HG03066 (cell line): ENCODE measurements at regions not wholly inside any gene's neighbourhood (a gene's known extent, or its start where the extent isn't known, plus 50 kb on each side); places are given as distances from the start of the nearest gene placed in this dataset.

Experiments used
- ATAC-seq: cut with Tn5 transposase; IDR thresholded peaks from one replicate; pipeline ENCODE4 v1.9.1; 2021; ENCODE audit warnings: low read depth; ENCODE audit not compliant: unreplicated experiment

GRCh38 chr1:163863731-163864130 is 542.0 kb downstream of the NUF2 start:
- ATAC-seq: no peak

- no peak for ATAC-seq
These were observed 542.5 kb downstream of the NUF2 start for GRCh38 chr1:163864207-163864606.

- no peak for ATAC-seq
These were observed 544.8 kb downstream of the NUF2 start for GRCh38 chr1:163866564-163866963.

DNA sequence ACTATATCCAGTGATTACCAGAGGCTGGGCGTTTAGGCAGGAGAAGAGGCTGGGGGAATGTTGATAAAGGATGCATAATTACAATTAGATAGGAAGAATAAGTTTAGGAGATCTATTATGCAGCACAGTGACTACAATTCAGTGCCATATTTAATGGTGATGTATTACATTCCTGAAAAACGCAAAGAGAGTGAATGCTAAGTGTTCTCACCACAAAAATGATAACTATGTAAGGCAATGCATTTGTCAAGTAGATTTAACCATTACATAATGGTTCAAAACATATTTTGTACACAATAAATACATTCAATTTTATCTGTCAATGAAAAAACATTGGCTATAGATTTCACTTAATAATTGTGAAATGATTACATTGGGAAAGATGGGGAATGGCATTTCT is 548.9 kb downstream of the NUF2 start:
- ATAC-seq: no peak

- no peak for ATAC-seq
These were observed 550.3 kb downstream of the NUF2 start for GRCh38 chr1:163872067-163872466.

GRCh38 chr1:163874070-163874469 is 552.3 kb downstream of the NUF2 start:
- ATAC-seq: no peak

DNA sequence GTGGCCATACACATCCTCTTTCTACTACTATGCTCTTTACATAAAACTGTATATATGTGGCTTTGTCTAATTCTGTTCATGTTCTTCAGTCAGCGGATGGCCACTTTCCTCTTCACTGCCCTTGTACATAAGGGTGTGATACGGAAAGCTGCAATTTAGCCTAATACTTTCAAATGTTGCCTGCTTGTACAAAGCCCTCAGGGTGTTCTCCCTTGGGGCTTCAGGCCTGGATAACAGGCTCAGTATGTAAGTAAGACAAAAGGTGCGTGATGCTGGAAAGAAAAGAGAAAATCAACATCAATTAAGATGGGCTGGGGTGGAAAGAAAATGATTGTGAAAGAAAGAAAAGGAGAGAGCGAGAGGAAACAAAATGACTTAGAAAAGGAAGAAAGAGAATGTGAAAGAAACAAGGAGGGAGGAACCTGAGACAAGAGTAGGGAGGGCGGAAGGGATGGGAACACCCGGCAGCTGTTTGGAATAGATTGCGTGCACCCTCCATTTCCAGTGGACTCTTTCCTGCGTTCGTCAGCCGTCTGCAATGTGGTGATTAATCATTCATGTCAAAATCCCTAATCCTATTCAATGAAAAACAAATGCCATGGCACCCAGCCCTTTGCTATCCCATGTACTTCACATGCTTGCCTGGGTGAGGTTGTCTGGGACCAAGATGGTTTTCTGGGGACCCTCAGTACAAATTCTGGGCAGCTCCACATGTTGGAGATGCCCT is 553.6 kb downstream of the NUF2 start:
- ATAC-seq: no peak

GRCh38 chr1:163875927-163876320 is 554.2 kb downstream of the NUF2 start:
- no peak for ATAC-seq

GRCh38 chr1:163876546-163876945 is 554.8 kb downstream of the NUF2 start:
- ATAC-seq: no peak

DNA sequence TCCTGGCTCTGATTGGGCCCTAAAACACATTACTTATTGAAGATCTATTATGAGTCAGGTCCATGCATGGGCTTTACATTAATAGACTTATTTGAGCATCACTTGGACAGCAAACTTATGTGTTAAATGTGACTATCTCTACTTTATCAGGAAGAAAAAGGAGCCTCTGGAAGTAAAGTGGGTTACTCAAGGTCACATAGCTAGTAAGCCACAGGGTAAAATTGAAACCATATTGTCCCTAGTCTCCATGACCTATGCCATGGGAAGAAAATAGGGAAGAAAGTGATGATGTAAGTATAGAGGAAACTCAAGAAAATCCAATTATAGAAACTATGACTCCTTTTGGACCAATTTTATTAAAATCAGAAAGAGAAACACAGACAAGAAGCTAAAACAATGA is 555.3 kb downstream of the NUF2 start:
- ATAC-seq: no peak

DNA sequence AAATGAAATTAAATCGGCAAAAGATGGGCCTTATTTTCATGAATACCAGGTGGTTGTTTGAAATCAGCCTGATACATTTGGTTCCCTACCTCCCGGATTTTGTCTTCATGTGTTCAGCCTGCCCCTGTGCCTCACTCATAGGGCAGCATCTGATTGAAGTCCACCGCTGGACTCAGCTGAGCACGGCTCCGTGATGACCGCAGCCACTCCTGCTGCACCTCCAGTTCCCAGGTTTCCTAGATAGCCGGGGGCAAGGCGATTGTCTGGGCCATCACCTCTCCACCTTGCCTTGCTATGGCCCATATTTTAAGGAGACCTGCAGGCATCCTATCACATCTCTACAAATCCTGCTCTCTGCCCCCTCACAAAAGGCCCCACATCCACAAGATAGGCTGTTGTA is 563.8 kb downstream of the NUF2 start:
- no peak for ATAC-seq

- ATAC-seq: no peak
These were observed 574.2 kb downstream of the NUF2 start for GRCh38 chr1:163896001-163896400.

GRCh38 chr1:163897412-163898155 is 575.8 kb downstream of the NUF2 start:
- ATAC-seq: no peak

- no peak for ATAC-seq
These were observed 584.5 kb downstream of the NUF2 start for GRCh38 chr1:163906283-163906682.

DNA sequence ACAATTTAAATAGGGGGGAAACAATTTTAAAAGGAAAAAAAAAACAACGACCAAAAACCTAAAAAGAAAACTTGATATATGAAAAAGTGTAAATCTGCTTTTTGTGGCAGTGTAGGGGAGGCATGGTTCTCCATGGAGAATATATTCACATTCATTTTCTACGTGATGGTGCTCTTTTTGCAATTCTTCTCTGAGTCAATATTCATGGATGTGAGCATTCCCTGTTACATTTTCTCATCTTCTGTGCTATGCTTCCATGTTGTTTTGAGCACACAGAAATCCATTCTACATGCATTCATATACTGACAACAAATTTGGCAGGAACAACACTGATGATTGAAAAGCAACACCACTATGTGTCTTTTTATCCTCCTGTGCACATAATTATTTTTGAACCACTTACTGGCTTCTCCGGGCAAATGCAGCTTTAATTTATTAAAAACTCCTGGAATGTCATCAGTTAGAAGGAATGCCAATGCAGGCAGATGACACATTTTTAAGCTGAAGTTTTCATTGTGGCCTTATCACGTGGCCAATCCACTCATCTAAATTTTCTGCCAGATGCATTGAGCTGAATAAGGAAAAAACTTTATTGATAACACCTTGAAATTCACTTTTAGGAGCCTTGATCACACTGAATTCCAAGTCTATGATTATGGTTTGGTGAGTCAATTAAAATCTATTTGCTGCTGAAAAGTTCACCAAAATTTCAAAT is 590.6 kb downstream of the NUF2 start:
- ATAC-seq: no peak

DNA sequence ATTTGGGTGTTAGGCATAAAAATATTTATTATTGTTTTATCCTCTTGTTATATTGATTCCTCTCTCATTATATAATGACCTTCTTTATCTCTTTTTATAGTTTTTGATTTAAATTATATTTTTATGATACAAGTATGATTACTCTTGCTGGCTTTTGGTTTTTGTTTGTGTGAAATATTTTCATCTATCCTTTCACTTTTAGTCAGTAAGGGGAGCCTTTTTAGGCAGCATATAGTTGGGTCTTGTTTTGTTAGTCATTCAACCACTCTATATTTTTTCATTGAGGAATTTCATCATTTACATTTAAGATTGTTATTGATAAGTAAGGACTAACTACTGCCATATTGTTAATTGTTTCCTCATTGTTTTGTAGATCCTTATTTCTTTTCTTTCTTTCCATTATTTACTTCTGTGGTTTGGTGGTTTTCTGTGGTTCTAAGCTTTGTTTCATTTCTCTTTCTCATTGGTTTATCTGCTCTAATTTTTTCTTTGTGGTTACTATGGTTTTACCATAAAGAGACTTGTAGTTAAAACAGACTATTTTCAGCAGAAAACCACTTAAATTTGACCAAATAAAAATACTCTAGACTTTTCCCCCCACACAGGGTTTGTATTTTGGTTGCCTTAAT is 593.1 kb downstream of the NUF2 start:
- peak; percentile 75 for ATAC-seq

DNA sequence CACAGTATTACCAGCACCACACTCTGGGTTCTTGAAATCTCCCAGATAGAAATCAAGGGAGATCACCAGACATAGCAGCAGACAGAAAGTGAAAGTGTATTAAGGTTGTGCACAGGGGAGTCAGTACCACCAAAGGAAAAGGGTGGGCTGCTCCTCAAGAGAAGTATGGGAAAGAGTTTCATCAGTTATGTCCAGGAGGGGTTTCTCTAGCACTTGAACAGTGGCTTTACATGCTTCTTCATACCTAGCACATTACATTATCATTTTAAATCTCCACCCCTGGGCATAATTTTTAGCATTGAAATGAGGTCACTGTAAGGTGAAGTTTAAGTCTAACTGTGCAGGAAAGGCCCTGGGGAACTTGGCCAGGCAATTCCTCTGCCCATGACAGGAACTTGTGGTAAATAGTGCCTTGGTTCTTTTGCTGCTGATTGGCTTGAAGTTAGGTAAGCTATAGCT is 601.0 kb downstream of the NUF2 start:
- ATAC-seq: no peak

DNA sequence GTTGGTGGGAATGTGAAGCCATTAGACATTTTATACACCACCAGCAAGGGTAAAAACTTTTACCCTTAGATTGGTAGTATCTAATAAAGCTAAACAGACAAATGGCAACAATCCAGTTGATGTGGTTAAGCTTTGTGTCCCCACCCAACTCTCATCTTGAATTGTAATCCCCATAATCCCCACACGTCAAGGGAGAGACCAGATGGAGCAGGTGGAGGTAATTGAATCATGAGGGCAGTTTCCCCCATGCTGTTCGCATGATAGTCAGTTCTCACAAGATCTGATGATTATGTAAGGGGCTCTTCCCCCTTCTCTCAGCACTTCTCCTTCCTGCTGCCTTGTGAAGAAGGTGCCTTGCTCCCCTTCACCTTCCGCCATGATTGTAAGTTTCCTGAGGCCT is 602.3 kb downstream of the NUF2 start:
- no peak for ATAC-seq

DNA sequence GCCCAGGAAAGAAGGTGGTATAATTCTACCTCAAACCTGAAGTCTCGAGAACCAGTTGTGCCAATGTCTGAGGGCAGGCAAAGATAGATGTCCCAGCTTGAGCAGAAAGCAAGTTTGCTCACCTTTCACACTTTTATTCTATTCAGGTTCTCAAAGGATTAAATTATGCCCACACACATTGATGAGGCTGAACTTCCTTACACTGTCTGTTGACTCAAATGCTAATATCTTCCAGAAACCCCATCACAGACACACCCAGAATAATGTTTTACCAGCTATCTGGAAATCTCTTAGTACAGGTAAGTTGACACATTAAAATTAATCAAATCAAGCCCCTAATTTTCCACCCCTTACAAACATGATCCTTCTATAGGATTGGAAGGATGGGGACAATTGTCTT is 605.7 kb downstream of the NUF2 start:
- no peak for ATAC-seq

GRCh38 chr1:163928069-163928468 is 606.3 kb downstream of the NUF2 start:
- no peak for ATAC-seq

DNA sequence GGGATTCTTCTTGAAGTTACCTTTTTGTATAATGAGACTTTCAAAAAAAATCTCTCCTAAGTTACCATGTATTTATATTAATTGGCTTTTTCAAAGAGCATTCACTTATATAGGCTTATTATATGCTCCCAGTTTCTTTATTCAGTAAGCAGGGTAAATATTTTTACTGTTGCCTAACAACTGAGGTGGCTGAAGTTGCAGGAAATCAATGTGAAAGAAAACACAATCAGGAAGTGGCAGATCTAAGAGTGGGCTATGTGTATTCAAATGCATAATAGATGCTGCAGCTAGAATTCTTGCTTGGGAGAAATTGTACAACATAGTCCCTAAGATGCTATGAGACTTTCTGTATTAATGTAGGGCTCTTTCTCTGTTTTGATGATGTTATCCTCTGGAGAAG is 606.9 kb downstream of the NUF2 start:
- no peak for ATAC-seq
